MM.1S (cell line): ENCODE measurements at regions not wholly inside any gene's neighbourhood (a gene's known extent, or its start where the extent isn't known, plus 50 kb on each side); places are given as distances from the start of the nearest gene placed in this dataset.

Experiments
- EZH2 ChIP-seq: fragments of 300-600 bp; sonication (generic); optimal IDR thresholded peaks from 2 replicates; pipeline ENCODE3; 2017; ENCODE audit warnings: low read depth, mild to moderate bottlenecking, antibody characterized with exemption, low read length, mixed read lengths
- EZH2phosphoT487 ChIP-seq: fragments of 300-600 bp; sonication (generic); IDR thresholded peaks from 2 replicates; pipeline ENCODE4 v1.6.1; 2018; ENCODE audit warnings: antibody characterized with exemption, low read length
- TF ChIP-seq, protein P1 (sequence below): fragments of 300-600 bp; sonication (generic); IDR thresholded peaks from 2 replicates; pipeline ENCODE4 v1.5.1; 2016; ENCODE audit warnings: antibody characterized with exemption, low read length, mixed read lengths

DNA sequence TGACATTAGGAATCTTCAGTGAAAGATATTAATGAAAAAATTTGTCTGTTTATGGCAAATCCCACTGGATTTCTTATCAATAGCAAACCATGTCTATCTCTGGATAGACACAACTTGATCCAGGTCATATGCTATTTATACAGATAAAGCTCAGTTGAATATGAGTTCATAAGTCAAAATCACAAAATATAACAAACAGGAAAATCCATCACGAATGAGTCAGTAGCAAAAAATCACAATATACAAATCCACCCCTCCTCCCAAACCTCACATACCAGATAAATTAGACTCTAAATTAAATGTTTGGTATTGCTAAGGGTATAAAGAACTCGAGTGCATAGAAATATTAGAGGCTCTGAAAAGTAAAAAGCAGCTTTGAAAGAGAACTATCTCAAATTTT is 420.5 kb downstream of the TLL1 start:
- TF ChIP-seq, protein P1, sequence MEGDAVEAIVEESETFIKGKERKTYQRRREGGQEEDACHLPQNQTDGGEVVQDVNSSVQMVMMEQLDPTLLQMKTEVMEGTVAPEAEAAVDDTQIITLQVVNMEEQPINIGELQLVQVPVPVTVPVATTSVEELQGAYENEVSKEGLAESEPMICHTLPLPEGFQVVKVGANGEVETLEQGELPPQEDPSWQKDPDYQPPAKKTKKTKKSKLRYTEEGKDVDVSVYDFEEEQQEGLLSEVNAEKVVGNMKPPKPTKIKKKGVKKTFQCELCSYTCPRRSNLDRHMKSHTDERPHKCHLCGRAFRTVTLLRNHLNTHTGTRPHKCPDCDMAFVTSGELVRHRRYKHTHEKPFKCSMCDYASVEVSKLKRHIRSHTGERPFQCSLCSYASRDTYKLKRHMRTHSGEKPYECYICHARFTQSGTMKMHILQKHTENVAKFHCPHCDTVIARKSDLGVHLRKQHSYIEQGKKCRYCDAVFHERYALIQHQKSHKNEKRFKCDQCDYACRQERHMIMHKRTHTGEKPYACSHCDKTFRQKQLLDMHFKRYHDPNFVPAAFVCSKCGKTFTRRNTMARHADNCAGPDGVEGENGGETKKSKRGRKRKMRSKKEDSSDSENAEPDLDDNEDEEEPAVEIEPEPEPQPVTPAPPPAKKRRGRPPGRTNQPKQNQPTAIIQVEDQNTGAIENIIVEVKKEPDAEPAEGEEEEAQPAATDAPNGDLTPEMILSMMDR: no peak
- TF ChIP-seq EZH2: no peak
- no peak for TF ChIP-seq EZH2phosphoT487
